Neural cell (in vitro differentiated cells): ENCODE measurements at regions not wholly inside any gene's neighbourhood (a gene's known extent, or its start where the extent isn't known, plus 50 kb on each side); places are given as distances from the start of the nearest gene placed in this dataset.

Experiments
- H2AFZ ChIP-seq: fragments of 200-600, 300-800 bp; sonication (generic), shearing (Covaris generic); 2 replicates; pipeline ENCODE4 v1.6.0; 2014; ENCODE audit warnings: low read depth, mild to moderate bottlenecking, antibody characterized with exemption, low read length, moderate library complexity
- H3F3A ChIP-seq: fragments of 200-600 bp; shearing (Covaris generic); 2 replicates; pipeline ENCODE4 v1.6.1; 2016; ENCODE audit warnings: mild to moderate bottlenecking, moderate library complexity, mixed read lengths, antibody characterized with exemption, low read length; ENCODE audit not compliant: insufficient read depth, poor library complexity, severe bottlenecking
- H3K27ac ChIP-seq: fragments of 200-600, 300-800 bp; sonication (generic), shearing (Covaris generic); 2 replicates; pipeline ENCODE4 v1.5.1; 2014; ENCODE audit warnings: mild to moderate bottlenecking, low read length, moderate library complexity
- H3K27me3 ChIP-seq: fragments of 300-800, 200-600 bp; sonication (generic), shearing (Covaris generic); 2 replicates; pipeline ENCODE4 v1.6.0; 2014; ENCODE audit warnings: mild to moderate bottlenecking, low read depth, low read length, moderate library complexity; ENCODE audit not compliant: insufficient read depth
- H3K36me3 ChIP-seq: fragments of 300-800, 200-600 bp; sonication (generic), shearing (Covaris generic); 2 replicates; pipeline ENCODE4 v1.5.1; 2014; ENCODE audit warnings: mild to moderate bottlenecking, antibody characterized with exemption, low read length, moderate library complexity; ENCODE audit not compliant: insufficient read depth
- H3K4me2 ChIP-seq: fragments of 300-800, 200-600 bp; sonication (generic), shearing (Covaris generic); 2 replicates; pipeline ENCODE4 v1.6.0; 2014; ENCODE audit warnings: mild to moderate bottlenecking, low read length
- H3K4me3 ChIP-seq: fragments of 300-800, 200-600 bp; sonication (generic), shearing (Covaris generic); 2 replicates; pipeline ENCODE4 v1.5.1; 2014; ENCODE audit warnings: mild to moderate bottlenecking, low read length, moderate library complexity
- H3K79me2 ChIP-seq: fragments of 200-600 bp; shearing (Covaris generic); replicated peaks from 2 replicates; pipeline ENCODE4 v1.6.0; 2014; ENCODE audit warnings: mild to moderate bottlenecking, low read length, moderate library complexity; ENCODE audit not compliant: insufficient read depth
- H3K9ac ChIP-seq: fragments of 300-800, 200-600 bp; sonication (generic), shearing (Covaris generic); 2 replicates; pipeline ENCODE4 v1.6.1; 2016; ENCODE audit warnings: mild to moderate bottlenecking, low read length, mixed read lengths
- H3K9me2 ChIP-seq: fragments of 200-600 bp; shearing (Covaris generic); 2 replicates; pipeline ENCODE4 v1.6.1; 2016; ENCODE audit warnings: mild to moderate bottlenecking, low read length, mixed read lengths; ENCODE audit not compliant: insufficient read depth
- H3K9me3 ChIP-seq: fragments of 200-600, 300-800 bp; sonication (generic), shearing (Covaris generic); 2 replicates; pipeline ENCODE4 v1.6.1; 2016; ENCODE audit warnings: mild to moderate bottlenecking, mixed run types, low read length, moderate library complexity, mixed read lengths
- H4K20me1 ChIP-seq: fragments of 200-600 bp; shearing (Covaris generic); 2 replicates; pipeline ENCODE4 v1.6.1; 2016; ENCODE audit warnings: mild to moderate bottlenecking, mixed run types; ENCODE audit not compliant: insufficient read depth
- EP300 ChIP-seq: fragments of 450-650 bp; conservative IDR thresholded peaks from 2 replicates; pipeline ENCODE4 v1.6.1; 2014; ENCODE audit warnings: antibody characterized with exemption, mild to moderate bottlenecking, moderate library complexity; ENCODE audit not compliant: poor library complexity, severe bottlenecking
- EZH2 ChIP-seq: fragments of 200-600, 300-800 bp; shearing (Covaris generic), sonication (generic); IDR thresholded peaks from 2 replicates; pipeline ENCODE4 v1.6.1; 2014; ENCODE audit warnings: antibody characterized with exemption, low read length, borderline replicate concordance, mild to moderate bottlenecking; ENCODE audit not compliant: insufficient read depth, poor library complexity, severe bottlenecking
- MXI1 ChIP-seq: fragments of 450-650 bp; conservative IDR thresholded peaks from 2 replicates; pipeline ENCODE4 v1.6.1; 2014; ENCODE audit warnings: antibody characterized with exemption, mild to moderate bottlenecking; ENCODE audit not compliant: poor library complexity, severe bottlenecking
- POLR2AphosphoS5 ChIP-seq: IDR thresholded peaks from 2 replicates; pipeline ENCODE4 v1.6.1; 2012
- RAD21 ChIP-seq: fragments of 450-650 bp; conservative IDR thresholded peaks from 2 replicates; pipeline ENCODE4 v1.6.1; 2014; ENCODE audit warnings: antibody characterized with exemption, mild to moderate bottlenecking, moderate library complexity
- SMC3 ChIP-seq: fragments of 450-650 bp; conservative IDR thresholded peaks from 2 replicates; pipeline ENCODE4 v1.6.1; 2014; ENCODE audit warnings: antibody characterized with exemption, mild to moderate bottlenecking, moderate library complexity; ENCODE audit not compliant: poor library complexity
- TAF1 ChIP-seq: IDR thresholded peaks from 2 replicates; pipeline ENCODE4 v1.6.1; 2012; ENCODE audit warnings: low read depth
- TF ChIP-seq, protein P1 (sequence below): IDR thresholded peaks from 2 replicates; pipeline ENCODE4 v1.6.1; 2012; ENCODE audit warnings: borderline replicate concordance
- TF ChIP-seq, protein P2 (sequence below): fragments of 450-650 bp; IDR thresholded peaks from 2 replicates; pipeline ENCODE4 v1.5.1; 2014; ENCODE audit warnings: antibody characterized with exemption, mild to moderate bottlenecking, moderate library complexity; ENCODE audit not compliant: poor library complexity, severe bottlenecking

DNA sequence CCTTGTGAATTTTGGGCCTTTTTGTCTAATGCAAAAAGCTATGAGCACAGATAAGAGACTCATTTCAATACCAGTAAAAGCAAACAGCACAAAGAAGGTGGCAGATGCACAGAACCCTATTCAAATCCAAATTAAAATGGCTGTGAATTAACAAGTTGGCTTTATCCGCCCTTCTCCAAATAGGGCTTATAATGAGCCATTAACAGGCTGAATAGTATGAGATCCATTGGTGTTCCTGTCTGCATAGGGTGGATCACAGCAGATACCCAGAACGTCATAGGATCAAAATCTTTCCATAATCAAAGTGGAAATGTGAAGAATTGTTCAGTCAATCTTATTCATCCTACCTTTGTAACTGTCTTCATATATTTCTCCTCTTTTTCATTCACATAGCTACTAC, 282.4 kb upstream of the UMPS start:
- Histone ChIP-seq H3K36me3 (peaks cover 17% of the 10 kb centered on the region), H3K4me3 (no peak overlapping the region), H2AFZ (no peak overlapping the region), H3K9ac (no peak overlapping the region), H3K9me2 (no peaks in the 10 kb centered on the region), H3K79me2 (no peaks in the 10 kb centered on the region), H3K27me3 (no peaks in the 10 kb centered on the region), H4K20me1 (no peaks in the 10 kb centered on the region), H3F3A (no peaks in the 10 kb centered on the region), H3K4me2 (no peak overlapping the region), H3K9me3 (no peaks in the 10 kb centered on the region), H3K27ac (no peak overlapping the region)
- no peak for TF ChIP-seq POLR2AphosphoS5
- TF ChIP-seq EZH2 = no peak
- TF ChIP-seq EP300 = no peak
- TF ChIP-seq, protein P1, sequence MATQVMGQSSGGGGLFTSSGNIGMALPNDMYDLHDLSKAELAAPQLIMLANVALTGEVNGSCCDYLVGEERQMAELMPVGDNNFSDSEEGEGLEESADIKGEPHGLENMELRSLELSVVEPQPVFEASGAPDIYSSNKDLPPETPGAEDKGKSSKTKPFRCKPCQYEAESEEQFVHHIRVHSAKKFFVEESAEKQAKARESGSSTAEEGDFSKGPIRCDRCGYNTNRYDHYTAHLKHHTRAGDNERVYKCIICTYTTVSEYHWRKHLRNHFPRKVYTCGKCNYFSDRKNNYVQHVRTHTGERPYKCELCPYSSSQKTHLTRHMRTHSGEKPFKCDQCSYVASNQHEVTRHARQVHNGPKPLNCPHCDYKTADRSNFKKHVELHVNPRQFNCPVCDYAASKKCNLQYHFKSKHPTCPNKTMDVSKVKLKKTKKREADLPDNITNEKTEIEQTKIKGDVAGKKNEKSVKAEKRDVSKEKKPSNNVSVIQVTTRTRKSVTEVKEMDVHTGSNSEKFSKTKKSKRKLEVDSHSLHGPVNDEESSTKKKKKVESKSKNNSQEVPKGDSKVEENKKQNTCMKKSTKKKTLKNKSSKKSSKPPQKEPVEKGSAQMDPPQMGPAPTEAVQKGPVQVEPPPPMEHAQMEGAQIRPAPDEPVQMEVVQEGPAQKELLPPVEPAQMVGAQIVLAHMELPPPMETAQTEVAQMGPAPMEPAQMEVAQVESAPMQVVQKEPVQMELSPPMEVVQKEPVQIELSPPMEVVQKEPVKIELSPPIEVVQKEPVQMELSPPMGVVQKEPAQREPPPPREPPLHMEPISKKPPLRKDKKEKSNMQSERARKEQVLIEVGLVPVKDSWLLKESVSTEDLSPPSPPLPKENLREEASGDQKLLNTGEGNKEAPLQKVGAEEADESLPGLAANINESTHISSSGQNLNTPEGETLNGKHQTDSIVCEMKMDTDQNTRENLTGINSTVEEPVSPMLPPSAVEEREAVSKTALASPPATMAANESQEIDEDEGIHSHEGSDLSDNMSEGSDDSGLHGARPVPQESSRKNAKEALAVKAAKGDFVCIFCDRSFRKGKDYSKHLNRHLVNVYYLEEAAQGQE = no peak
- TF ChIP-seq, protein P2, sequence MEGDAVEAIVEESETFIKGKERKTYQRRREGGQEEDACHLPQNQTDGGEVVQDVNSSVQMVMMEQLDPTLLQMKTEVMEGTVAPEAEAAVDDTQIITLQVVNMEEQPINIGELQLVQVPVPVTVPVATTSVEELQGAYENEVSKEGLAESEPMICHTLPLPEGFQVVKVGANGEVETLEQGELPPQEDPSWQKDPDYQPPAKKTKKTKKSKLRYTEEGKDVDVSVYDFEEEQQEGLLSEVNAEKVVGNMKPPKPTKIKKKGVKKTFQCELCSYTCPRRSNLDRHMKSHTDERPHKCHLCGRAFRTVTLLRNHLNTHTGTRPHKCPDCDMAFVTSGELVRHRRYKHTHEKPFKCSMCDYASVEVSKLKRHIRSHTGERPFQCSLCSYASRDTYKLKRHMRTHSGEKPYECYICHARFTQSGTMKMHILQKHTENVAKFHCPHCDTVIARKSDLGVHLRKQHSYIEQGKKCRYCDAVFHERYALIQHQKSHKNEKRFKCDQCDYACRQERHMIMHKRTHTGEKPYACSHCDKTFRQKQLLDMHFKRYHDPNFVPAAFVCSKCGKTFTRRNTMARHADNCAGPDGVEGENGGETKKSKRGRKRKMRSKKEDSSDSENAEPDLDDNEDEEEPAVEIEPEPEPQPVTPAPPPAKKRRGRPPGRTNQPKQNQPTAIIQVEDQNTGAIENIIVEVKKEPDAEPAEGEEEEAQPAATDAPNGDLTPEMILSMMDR = no peak
- TF ChIP-seq SMC3 = no peak
- TF ChIP-seq RAD21 = no peak

DNA sequence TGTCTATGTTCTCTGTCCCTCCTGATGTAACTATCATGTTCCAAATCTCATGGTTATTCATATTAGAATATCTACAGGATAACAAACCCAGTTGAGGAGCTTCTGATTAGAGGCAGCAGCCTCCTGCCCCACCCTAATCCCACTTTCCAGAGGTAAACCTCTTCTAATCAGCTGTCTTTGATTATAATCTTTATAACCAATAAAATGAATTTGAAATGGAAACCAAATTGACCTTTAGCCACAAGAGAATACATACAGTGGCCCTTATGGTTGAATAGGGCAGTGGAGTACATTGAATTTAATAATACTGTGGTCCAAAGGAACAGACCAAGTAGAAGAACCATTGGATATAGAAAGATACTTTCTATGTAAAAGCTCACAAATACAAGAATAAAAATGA, 281.3 kb upstream of the UMPS start:
- no peaks in the 10 kb centered on the region for H3K9me2 ChIP-seq
- no peaks in the 10 kb centered on the region for H3K79me2 ChIP-seq
- H3K9me3 ChIP-seq = no peaks in the 10 kb centered on the region
- H3K9ac ChIP-seq = no peak overlapping the region
- H3K27ac ChIP-seq = no peak overlapping the region
- no peaks in the 10 kb centered on the region for H4K20me1 ChIP-seq
- no peak overlapping the region for H2AFZ ChIP-seq
- H3F3A ChIP-seq = no peaks in the 10 kb centered on the region
- TF ChIP-seq, protein P1 = no peak
- TF ChIP-seq MXI1 = no peak
- TF ChIP-seq, protein P2 = no peak
- TF ChIP-seq POLR2AphosphoS5 = no peak
- no peak for TF ChIP-seq EZH2
- no peak for TF ChIP-seq TAF1
- no peak for TF ChIP-seq SMC3
- TF ChIP-seq EP300 = no peak
- no peak for TF ChIP-seq RAD21
- H3K4me3 ChIP-seq = no peak overlapping the region
- no peaks in the 10 kb centered on the region for H3K27me3 ChIP-seq
- H3K4me2 ChIP-seq = no peak overlapping the region
- H3K36me3 ChIP-seq = peaks cover 17% of the 10 kb centered on the region
